Naive thymus-derived CD8-positive, alpha-beta T cell (primary cell): ENCODE measurements at regions not wholly inside any gene's neighbourhood (a gene's known extent, or its start where the extent isn't known, plus 50 kb on each side); places are given as distances from the start of the nearest gene placed in this dataset.
"Not testable (repeated sequence)": the region's sequence is repeated elsewhere in the genome, so short reads cannot be mapped to it uniquely, and the experiment has no call there.

ENCODE experiments used
- ATAC-seq, 2 donors: fragments of 150-1000 bp; cut with Tn5 transposase in 1 of 2; sonication (Bioruptor Pico), chemical (Tn5 transposase) in 1 of 2; 1 replicate in 1 of 2; 2 replicates in 1 of 2; pipeline ENCODE4 v1.10.0; 2021; ENCODE audit warnings: mild to moderate bottlenecking in 2 of 2, moderate library complexity in 2 of 2
- POLR2A ChIA-PET: fragments of 350-600 bp; sonication (Branson Sonifier 250); formaldehyde crosslinking; loops from one replicate; lab custom pipeline; 2021; ENCODE audit warnings: antibody characterized with exemption; lab: Charles Lee
- DNase-seq, 10 donors: peaks; one replicate each; pipeline versions ENCODE4 v3.0.0 to v3.0.0-alpha.2; 2020 to 2022
- H3K27ac Mint-ChIP-seq, 10 donors: one replicate each; pipeline ENCODE4 v1.8.0; 2020 to 2022; ENCODE audit warnings: mild to moderate bottlenecking in 10 of 10, mixed read lengths in 10 of 10, moderate library complexity in 4 of 10, inconsistent platforms in 1 of 10
- H3K27me3 Mint-ChIP-seq, 5 donors: one replicate each; pipeline ENCODE4 v1.8.0; 2021 to 2022; ENCODE audit warnings: mixed read lengths in 5 of 5
- H3K36me3 Mint-ChIP-seq, 3 donors: one replicate each; pipeline ENCODE4 v1.8.0; 2020 to 2022; ENCODE audit warnings: mixed read lengths in 3 of 3, mild to moderate bottlenecking in 2 of 3, inconsistent platforms in 1 of 3
- H3K4me1 Mint-ChIP-seq, 4 donors: one replicate each; pipeline ENCODE4 v1.8.0; 2021 to 2022; ENCODE audit warnings: mixed read lengths in 4 of 4
- H3K4me3 Mint-ChIP-seq, 10 donors: one replicate each; pipeline ENCODE4 v1.8.0; 2020 to 2022; ENCODE audit warnings: mild to moderate bottlenecking in 10 of 10, mixed read lengths in 10 of 10, moderate library complexity in 6 of 10, inconsistent platforms in 1 of 10
- H3K9me3 Mint-ChIP-seq, 9 donors: one replicate each; pipeline ENCODE4 v1.8.0; 2020 to 2022; ENCODE audit warnings: mixed read lengths in 9 of 9, mild to moderate bottlenecking in 3 of 9, inconsistent platforms in 1 of 9, moderate library complexity in 1 of 9

DNA sequence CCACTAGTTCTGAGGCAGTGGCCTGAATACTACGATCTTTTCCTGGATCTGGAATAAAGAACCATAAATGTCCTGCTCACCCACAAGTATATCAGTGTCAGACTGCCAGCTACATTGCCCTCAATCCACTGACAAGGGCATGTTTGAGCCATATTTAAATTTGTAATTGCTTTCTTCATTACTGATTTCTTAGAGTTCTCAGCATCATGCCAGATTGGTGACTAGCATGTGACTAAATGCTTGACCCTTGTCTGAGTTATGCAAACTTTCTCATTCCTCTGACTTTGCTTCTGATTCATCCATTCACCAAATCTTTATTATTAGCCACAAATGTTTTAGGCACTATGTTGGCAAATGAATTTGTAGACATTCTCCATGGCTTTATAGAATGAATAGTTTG, 143.6 kb upstream of the SLC16A7 start:
- POLR2A ChIA-PET = no interaction called here
- H3K27ac Mint-ChIP-seq = no peak overlapping the region

DNA sequence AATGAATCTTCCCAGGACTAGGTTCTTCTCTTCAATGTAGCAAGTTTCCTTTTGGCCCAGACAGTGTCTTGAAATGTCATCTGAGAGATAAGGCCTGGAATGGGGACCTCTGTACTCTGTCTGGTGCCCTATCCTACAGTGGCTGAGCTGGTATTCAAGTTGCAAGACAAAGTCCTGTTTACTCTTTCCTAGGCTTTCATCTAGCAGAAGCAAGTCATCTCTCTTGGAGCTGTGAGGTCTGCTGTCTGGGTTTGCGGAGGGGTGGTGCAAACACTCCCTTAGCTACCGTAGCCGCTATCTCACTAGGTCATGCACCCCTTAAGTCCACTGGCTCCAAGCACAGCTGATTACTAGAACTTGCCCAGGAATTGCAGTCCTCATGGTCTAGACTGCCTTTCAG, 149.7 kb upstream of the SLC16A7 start:
- no peak for DNase-seq
- Mint-ChIP-seq H3K36me3 (peaks cover 0 to 27% (median 4%) of the 10 kb centered on the region in 3 donors), H3K27ac (peak overlapping the region in 1 of 10 donors; percentile 67), H3K4me1 (peaks cover 0 to 3% (median 0%) of the 10 kb centered on the region in 4 donors), H3K9me3 (peaks cover 0 to 27% (median 13%) of the 10 kb centered on the region in 9 donors), H3K4me3 (no peak overlapping the region), H3K27me3 (peaks cover 0 to 9% (median 0%) of the 10 kb centered on the region in 5 donors)
- POLR2A ChIA-PET = no interaction called here
- no peak for ATAC-seq

More for the DNA sequence above, 143.6 kb upstream of the SLC16A7 start:
- no peaks in the 10 kb centered on the region for H3K27me3 Mint-ChIP-seq
- DNase-seq = no peak
- peaks cover 0 to 6% (median 2%) of the 10 kb centered on the region in 3 donors for H3K36me3 Mint-ChIP-seq
- no peak overlapping the region for H3K4me3 Mint-ChIP-seq
- no peak for ATAC-seq
- peaks cover 0 to 3% (median 0%) of the 10 kb centered on the region in 4 donors for H3K4me1 Mint-ChIP-seq
- H3K9me3 Mint-ChIP-seq = peaks cover 0 to 6% (median 0%) of the 10 kb centered on the region in 9 donors

DNA sequence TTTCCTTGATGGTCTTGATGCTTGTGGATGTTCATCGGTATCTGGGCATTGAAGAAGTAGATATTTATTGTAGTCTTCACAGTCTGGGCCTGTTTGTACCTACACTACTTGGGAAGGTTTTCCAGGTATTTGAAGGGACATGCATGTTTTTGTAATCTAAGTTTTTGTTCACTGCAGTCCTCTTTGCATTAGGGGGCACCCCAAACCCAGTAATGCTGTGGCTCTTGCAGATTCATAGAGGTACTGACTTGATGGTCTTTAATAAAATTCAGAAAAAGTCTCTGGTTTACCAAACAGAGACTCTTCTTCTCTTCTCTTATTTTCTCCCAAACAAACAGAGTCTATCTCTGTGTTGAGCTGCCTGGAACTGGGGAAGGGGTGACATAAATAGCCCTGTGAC, 150.9 kb upstream of the SLC16A7 start:
- Mint-ChIP-seq H3K4me1 (peaks cover 0 to 3% (median 0%) of the 10 kb centered on the region in 4 donors), H3K4me3 (no peak overlapping the region), H3K36me3 (peaks cover 0 to 35% (median 8%) of the 10 kb centered on the region in 3 donors), H3K9me3 (peaks cover 5 to 39% (median 20%) of the 10 kb centered on the region in 9 donors), H3K27me3 (peaks cover 0 to 9% (median 0%) of the 10 kb centered on the region in 5 donors), H3K27ac (no peak overlapping the region)
- ATAC-seq (no peak), DNase-seq (peak in 6 of 10 donors; percentile 1 to 27 (median 16))
- POLR2A ChIA-PET = no interaction called here

DNA sequence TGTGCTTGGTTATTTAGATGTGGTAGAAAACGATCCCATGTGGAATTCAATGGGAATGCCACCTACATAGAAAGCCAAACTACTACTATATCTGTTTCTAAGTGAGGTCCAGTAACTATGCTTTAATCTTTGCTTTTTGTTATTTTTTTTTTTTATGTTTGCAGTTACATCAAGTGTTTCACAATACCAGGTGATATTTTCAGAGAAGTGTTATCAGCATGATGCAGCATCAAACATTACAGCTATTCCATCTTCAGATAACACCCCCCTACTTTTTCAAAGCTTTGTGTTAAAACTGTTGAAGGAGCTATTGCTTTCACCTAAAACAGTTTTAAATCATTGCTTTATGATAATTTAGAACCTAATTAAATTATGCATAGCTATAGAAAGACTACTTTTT, 163.8 kb upstream of the SLC16A7 start:
- DNase-seq (no peak), ATAC-seq (no peak)
- Mint-ChIP-seq H3K27ac (no peak overlapping the region), H3K9me3 (no peaks in the 10 kb centered on the region), H3K27me3 (peaks cover 0 to 6% (median 0%) of the 10 kb centered on the region in 5 donors), H3K4me1 (peaks cover 0 to 3% (median 0%) of the 10 kb centered on the region in 4 donors), H3K4me3 (no peak overlapping the region), H3K36me3 (no peaks in the 10 kb centered on the region)
- POLR2A ChIA-PET = no interaction called here

DNA sequence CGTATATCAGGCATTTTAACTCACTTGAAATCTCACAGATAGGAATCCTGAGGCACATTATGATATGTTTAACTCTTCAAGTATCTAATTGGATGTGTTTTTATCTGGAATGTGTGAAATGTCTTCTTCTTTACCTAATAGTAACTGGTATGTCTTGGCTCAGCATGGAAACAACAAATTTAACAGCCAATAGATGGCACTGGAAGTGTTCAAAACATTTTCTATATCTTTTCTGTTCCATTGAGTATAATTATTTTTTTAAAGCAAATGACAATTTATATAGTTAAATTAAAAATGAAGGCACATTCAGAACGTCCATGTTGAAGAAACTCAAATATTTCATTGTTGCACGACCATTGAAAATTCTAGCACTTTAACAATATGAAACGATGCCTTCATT, 164.6 kb upstream of the SLC16A7 start:
- Mint-ChIP-seq H3K9me3 (no peaks in the 10 kb centered on the region), H3K4me1 (no peaks in the 10 kb centered on the region), H3K27ac (no peak overlapping the region), H3K36me3 (no peaks in the 10 kb centered on the region), H3K27me3 (peaks cover 0 to 6% (median 0%) of the 10 kb centered on the region in 5 donors), H3K4me3 (no peak overlapping the region)
- ATAC-seq = no peak
- POLR2A ChIA-PET = no interaction called here
- DNase-seq = peak in 2 of 10 donors; percentile 9 to 11

DNA sequence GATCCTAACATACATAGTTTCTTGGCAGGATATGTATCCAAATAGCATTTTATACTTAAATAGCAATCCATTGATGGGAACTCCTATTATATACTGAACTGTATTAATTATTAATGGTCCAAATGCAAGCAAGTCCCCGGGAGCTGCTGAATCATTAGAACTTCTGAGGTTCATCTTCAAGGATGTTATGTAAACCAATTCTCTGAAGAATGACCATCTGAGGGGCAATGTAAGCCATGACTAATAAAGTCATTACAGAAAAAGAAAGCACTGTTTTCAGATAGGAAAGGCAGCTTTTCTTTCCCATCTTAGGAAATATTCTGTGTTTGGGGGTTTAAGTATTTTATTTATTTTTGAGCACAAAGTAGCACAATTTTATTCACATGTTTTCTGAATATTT, 166.1 kb upstream of the SLC16A7 start:
- POLR2A ChIA-PET = no interaction called here
- DNase-seq (no peak), ATAC-seq (no peak)
- Mint-ChIP-seq H3K4me3 (no peak overlapping the region), H3K4me1 (no peaks in the 10 kb centered on the region), H3K36me3 (no peaks in the 10 kb centered on the region), H3K27ac (no peak overlapping the region), H3K27me3 (peaks cover 0 to 6% (median 0%) of the 10 kb centered on the region in 5 donors), H3K9me3 (no peaks in the 10 kb centered on the region)

DNA sequence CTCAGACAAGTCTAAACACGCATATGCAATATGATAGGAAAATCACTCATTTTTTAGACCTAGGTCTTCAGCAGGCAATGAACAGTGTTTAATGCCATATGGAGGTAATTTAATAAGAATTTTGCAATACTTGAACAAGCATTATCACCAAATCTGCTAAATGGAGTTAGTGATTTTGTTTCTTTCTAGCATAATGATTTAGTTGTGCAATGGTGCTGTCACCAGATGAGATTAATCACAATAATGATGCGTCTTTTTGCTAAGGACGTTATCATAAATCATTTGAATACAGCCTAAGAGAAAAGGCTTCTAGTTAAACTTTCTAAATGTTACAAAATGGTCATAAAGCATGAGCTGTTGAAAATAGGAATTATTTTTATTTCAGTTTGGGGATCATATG, 170.0 kb upstream of the SLC16A7 start:
- ATAC-seq (no peak), DNase-seq (no peak)
- POLR2A ChIA-PET = no interaction called here
- Mint-ChIP-seq H3K9me3 (no peaks in the 10 kb centered on the region), H3K27me3 (peaks cover 0 to 6% (median 0%) of the 10 kb centered on the region in 5 donors), H3K4me1 (no peaks in the 10 kb centered on the region), H3K27ac (no peak overlapping the region), H3K4me3 (no peak overlapping the region), H3K36me3 (no peaks in the 10 kb centered on the region)

DNA sequence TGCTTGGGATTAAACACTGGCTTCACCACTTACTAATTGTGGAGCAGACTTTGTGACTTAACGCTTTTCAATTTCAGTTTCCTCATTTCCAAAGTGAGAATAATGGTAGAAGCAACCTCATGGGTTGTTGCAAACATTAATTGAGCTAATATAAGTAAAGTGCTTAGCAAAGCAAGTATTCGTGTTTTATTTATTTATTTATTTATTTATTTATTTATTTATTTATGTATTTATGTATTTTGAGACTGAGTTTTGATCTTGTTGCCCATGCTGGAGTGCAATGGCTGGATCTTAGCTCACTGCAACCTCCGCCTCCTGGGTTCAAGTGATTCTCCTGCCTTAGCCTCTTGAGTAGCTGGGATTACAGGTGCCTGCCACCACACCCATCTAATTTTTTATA, 171.2 kb upstream of the SLC16A7 start:
- ATAC-seq, DNase-seq, H3K9me3 Mint-ChIP-seq, H3K36me3 Mint-ChIP-seq, H3K27ac Mint-ChIP-seq, H3K4me3 Mint-ChIP-seq, H3K4me1 Mint-ChIP-seq, H3K27me3 Mint-ChIP-seq, POLR2A ChIA-PET: not testable (repeated sequence)

DNA sequence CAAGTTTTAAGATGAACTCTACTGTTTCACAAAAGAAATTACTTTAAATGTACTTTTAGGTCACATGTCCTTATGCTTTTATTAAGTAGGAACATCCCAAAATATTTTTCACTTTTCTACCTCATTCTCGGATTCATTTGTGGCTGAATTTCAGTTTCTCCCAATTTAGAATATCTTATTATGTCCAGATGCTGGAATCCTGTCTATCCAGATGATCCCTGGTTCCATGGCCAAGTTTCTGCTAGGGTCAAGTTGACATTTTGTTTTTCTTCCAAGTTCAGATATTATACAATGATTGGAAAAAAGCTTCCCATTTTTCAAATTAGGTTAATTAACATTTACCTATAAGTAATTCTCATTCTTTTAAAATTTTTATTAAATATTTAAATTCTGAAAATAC, 181.8 kb upstream of the SLC16A7 start:
- Mint-ChIP-seq H3K4me1 (no peaks in the 10 kb centered on the region), H3K4me3 (no peak overlapping the region), H3K27me3 (peaks cover 0 to 8% (median 3%) of the 10 kb centered on the region in 5 donors), H3K36me3 (no peaks in the 10 kb centered on the region), H3K27ac (no peak overlapping the region), H3K9me3 (no peaks in the 10 kb centered on the region)
- POLR2A ChIA-PET = no interaction called here
- DNase-seq = no peak
- ATAC-seq = no peak

DNA sequence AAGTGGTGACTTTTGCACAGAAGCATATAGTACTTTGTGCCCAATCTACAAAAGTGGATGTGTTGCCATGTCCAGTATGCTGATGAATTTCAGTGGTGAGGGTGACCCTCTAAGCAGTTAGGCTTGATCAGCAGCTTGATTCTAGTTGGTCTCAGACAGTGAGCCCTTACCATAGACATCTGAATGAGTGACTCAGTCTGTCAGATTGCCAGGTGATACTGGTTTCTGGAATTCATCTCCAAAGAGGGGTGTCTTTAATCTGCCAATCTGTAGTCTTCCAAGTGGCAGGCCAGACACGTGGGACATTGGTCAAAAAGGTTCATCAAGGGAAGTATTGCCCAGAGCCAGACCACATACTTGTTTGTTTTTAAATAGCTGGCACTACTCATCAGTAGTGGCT, 187.4 kb upstream of the SLC16A7 start:
- POLR2A ChIA-PET = no interaction called here
- DNase-seq = no peak
- Mint-ChIP-seq H3K9me3 (no peaks in the 10 kb centered on the region), H3K27me3 (peaks cover 0 to 11% (median 3%) of the 10 kb centered on the region in 5 donors), H3K27ac (no peak overlapping the region), H3K4me1 (peaks cover 2 to 5% (median 2%) of the 10 kb centered on the region in 4 donors), H3K36me3 (no peaks in the 10 kb centered on the region), H3K4me3 (no peak overlapping the region)
- ATAC-seq = no peak

DNA sequence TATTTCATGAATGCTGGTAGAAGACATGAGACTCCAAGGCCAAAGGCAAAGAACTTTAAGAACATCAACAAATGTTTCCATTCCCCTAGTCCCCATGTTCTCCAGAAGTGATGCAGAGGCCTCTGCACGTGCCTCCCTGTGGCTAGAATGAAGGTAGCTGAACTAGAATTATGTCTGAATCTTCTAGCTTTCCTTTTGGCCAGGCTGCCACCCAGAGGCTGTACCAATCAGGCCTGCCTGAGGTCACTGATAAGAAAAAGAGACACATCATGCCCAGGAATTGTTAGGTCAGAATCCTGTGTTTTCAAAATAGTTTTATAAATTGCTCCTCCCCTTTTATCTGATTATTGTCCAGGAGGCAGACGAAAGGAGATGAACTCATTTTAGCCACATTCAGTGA, 188.0 kb upstream of the SLC16A7 start:
- H3K27me3 Mint-ChIP-seq = peaks cover 0 to 8% (median 2%) of the 10 kb centered on the region in 5 donors
- POLR2A ChIA-PET = no interaction called here
- DNase-seq (no peak), ATAC-seq (no peak)
- no peaks in the 10 kb centered on the region for H3K9me3 Mint-ChIP-seq
- no peak overlapping the region for H3K27ac Mint-ChIP-seq
- H3K4me3 Mint-ChIP-seq = no peak overlapping the region
- peaks cover 2 to 6% (median 2%) of the 10 kb centered on the region in 4 donors for H3K4me1 Mint-ChIP-seq
- H3K36me3 Mint-ChIP-seq = no peaks in the 10 kb centered on the region

DNA sequence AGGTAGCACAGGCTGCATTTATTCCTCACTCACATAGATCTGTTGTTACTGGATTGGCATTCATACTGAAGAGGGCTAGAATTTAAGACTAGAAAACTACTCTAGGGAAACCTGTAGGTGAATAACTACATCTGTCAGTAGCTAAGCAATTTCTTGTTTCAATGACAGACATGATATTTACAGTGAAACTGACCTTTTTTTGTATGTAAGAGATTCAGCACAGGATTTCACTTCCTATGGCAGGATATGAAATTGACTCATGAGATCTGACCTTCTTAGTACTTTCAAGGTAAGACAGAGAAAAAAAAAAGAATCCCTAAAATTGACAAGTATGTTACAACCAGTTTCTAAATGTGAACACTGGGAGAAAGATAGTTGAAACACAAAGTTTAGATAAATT, 189.8 kb upstream of the SLC16A7 start:
- Mint-ChIP-seq H3K36me3 (no peaks in the 10 kb centered on the region), H3K27me3 (peaks cover 0 to 3% (median 2%) of the 10 kb centered on the region in 5 donors), H3K4me1 (peaks cover 2 to 6% (median 2%) of the 10 kb centered on the region in 4 donors), H3K9me3 (no peaks in the 10 kb centered on the region), H3K4me3 (no peak overlapping the region), H3K27ac (no peak overlapping the region)
- POLR2A ChIA-PET = no interaction called here
- DNase-seq (no peak), ATAC-seq (no peak)

DNA sequence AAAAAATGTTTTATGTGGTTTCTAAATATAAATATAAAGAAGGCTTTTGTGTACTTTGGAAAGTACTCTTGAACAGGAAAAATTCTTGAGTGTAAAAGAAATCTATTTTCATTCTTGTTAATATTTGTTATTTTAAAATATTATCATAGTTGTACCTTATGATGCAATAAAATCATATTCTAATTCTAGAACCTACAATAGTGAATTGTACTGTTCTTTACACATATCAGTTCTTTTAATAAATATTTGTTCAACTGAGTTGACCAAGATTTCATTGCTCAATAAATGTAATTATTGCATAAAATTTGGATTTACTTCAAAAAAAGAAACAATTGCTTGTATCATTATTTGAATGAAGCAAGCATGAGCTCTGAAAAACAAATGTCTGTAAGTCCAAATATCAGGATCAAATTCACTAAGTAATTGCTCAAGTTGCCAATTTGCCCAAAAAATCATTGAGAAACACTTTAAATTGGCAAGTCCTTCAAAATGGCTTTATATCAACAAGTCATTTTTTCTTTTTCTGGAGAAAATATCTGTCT, 191.6 kb upstream of the SLC16A7 start:
- no peak for DNase-seq
- no peak overlapping the region for H3K27ac Mint-ChIP-seq
- peaks cover 2 to 6% (median 2%) of the 10 kb centered on the region in 4 donors for H3K4me1 Mint-ChIP-seq
- no peak overlapping the region for H3K4me3 Mint-ChIP-seq
- H3K9me3 Mint-ChIP-seq = peaks cover 0 to 10% (median 0%) of the 10 kb centered on the region in 9 donors
- H3K36me3 Mint-ChIP-seq = no peaks in the 10 kb centered on the region
- no peak for ATAC-seq
- POLR2A ChIA-PET = no interaction called here
- peaks cover 0 to 3% (median 2%) of the 10 kb centered on the region in 5 donors for H3K27me3 Mint-ChIP-seq
